ENCODE measurements at regions not wholly inside any gene's neighbourhood (a gene's known extent, or its start where the extent isn't known, plus 50 kb on each side); places are given as distances from the start of the nearest gene placed in this dataset.
"Not testable (repeated sequence)": the region's sequence is repeated elsewhere in the genome, so short reads cannot be mapped to it uniquely, and the experiment has no call there.

- DNase-seq (ENCODE audit: low read depth in 2 of 3, low spot score in 2 of 3): no peak
Observed at GRCh38 chr2:67567886-67568285, 170.8 kb downstream of the ETAA1 start.

- DNase-seq (ENCODE audit: low read depth in 2 of 3, low spot score in 2 of 3): no peak
Observed at GRCh38 chr2:67570611-67571010, 173.5 kb downstream of the ETAA1 start.

GRCh38 chr2:67571785-67572718, 174.9 kb downstream of the ETAA1 start:
- no peak for DNase-seq (ENCODE audit: low read depth in 2 of 3, low spot score in 2 of 3)

GRCh38 chr2:67572721-67573435, 175.7 kb downstream of the ETAA1 start:
- no peak for DNase-seq (ENCODE audit: low read depth in 2 of 3, low spot score in 2 of 3)

- no peak for DNase-seq (ENCODE audit: low read depth in 2 of 3, low spot score in 2 of 3)
Observed at GRCh38 chr2:67574230-67574629, 177.1 kb downstream of the ETAA1 start.

GRCh38 chr2:67576226-67576625, 179.1 kb downstream of the ETAA1 start:
- DNase-seq (ENCODE audit: low read depth in 2 of 3, low spot score in 2 of 3): no peak

GRCh38 chr2:67576991-67577390, 179.9 kb downstream of the ETAA1 start:
- no peak for DNase-seq (ENCODE audit: low read depth in 2 of 3, low spot score in 2 of 3)

- DNase-seq (ENCODE audit: low read depth in 2 of 3, low spot score in 2 of 3): peak in 1 of 3 donors; percentile 57
Observed at GRCh38 chr2:67579216-67579615, 182.1 kb downstream of the ETAA1 start.

- DNase-seq (ENCODE audit: low read depth in 2 of 3, low spot score in 2 of 3): no peak
Observed at GRCh38 chr2:67579806-67580205, 182.7 kb downstream of the ETAA1 start.

GRCh38 chr2:67581751-67582150, 184.6 kb downstream of the ETAA1 start:
- no peak for DNase-seq (ENCODE audit: low read depth in 2 of 3, low spot score in 2 of 3)

- DNase-seq (ENCODE audit: low read depth in 2 of 3, low spot score in 2 of 3): peak in 1 of 3 donors; percentile 18
Observed at GRCh38 chr2:67583185-67583584, 186.1 kb downstream of the ETAA1 start.

GRCh38 chr2:67585400-67585799, 188.3 kb downstream of the ETAA1 start:
- DNase-seq (ENCODE audit: low read depth in 2 of 3, low spot score in 2 of 3): peak in 1 of 3 donors; percentile 50

GRCh38 chr2:67589121-67589520, 192.0 kb downstream of the ETAA1 start:
- DNase-seq (ENCODE audit: low read depth in 2 of 3, low spot score in 2 of 3): not testable (repeated sequence)

- DNase-seq (ENCODE audit: low read depth in 2 of 3, low spot score in 2 of 3): not testable (repeated sequence)
Observed at GRCh38 chr2:67594522-67594921, 197.4 kb downstream of the ETAA1 start.

GRCh38 chr2:67596871-67597270, 199.7 kb downstream of the ETAA1 start:
- DNase-seq (ENCODE audit: low read depth in 2 of 3, low spot score in 2 of 3): no peak

- DNase-seq (ENCODE audit: low read depth in 2 of 3, low spot score in 2 of 3): no peak
Observed at GRCh38 chr2:67599561-67599960, 202.4 kb downstream of the ETAA1 start.

GRCh38 chr2:67600222-67600871, 203.2 kb downstream of the ETAA1 start:
- DNase-seq (ENCODE audit: low read depth in 2 of 3, low spot score in 2 of 3): no peak

GRCh38 chr2:67600946-67601345, 203.8 kb downstream of the ETAA1 start:
- no peak for DNase-seq (ENCODE audit: low read depth in 2 of 3, low spot score in 2 of 3)

GRCh38 chr2:67604360-67604759, 207.2 kb downstream of the ETAA1 start:
- DNase-seq (ENCODE audit: low read depth in 2 of 3, low spot score in 2 of 3): no peak

- no peak for DNase-seq (ENCODE audit: low read depth in 2 of 3, low spot score in 2 of 3)
Observed at GRCh38 chr2:67612576-67613042, 215.5 kb downstream of the ETAA1 start.

- no peak for DNase-seq (ENCODE audit: low read depth in 2 of 3, low spot score in 2 of 3)
Observed at GRCh38 chr2:67613227-67613626, 216.1 kb downstream of the ETAA1 start.

All from hematopoietic multipotent progenitor cell (in vitro differentiated cells).